BLaER1 treated with 17β-estradiol and CSF1 and Interleukin-3, amounts not matched to agents 10 nM and 100 nM (cell line): ENCODE measurements at regions not wholly inside any gene's neighbourhood (a gene's known extent, or its start where the extent isn't known, plus 50 kb on each side); places are given as distances from the start of the nearest gene placed in this dataset.

Experiments used
- H3K27ac ChIP-seq, 11 experiments: shearing (Covaris generic); formaldehyde crosslinking; 2 replicates each; pipeline ENCODE4 v1.8.1; 2022
- H3K27me3 ChIP-seq, 11 experiments: shearing (Covaris generic); formaldehyde crosslinking; 2 replicates each; pipeline ENCODE4 v1.8.1; 2022
- H3K36me3 ChIP-seq, 11 experiments: shearing (Covaris generic); formaldehyde crosslinking; 2 replicates each; pipeline ENCODE4 v1.8.1; 2022
- H3K4me1 ChIP-seq, 10 experiments: shearing (Covaris generic); formaldehyde crosslinking; 2 replicates each; pipeline ENCODE4 v1.8.1; 2022
- H3K4me2 ChIP-seq, 11 experiments: shearing (Covaris generic); formaldehyde crosslinking; 2 replicates each; pipeline ENCODE4 v1.8.1; 2022
- H3K4me3 ChIP-seq, 10 experiments: shearing (Covaris generic); formaldehyde crosslinking; 2 replicates each; pipeline ENCODE4 v1.8.1; 2022
- H3K9ac ChIP-seq, 11 experiments: shearing (Covaris generic); formaldehyde crosslinking; 2 replicates each; pipeline ENCODE4 v1.8.1; 2022
- H3K9me3 ChIP-seq, 11 experiments: shearing (Covaris generic); formaldehyde crosslinking; replicated peaks in 1 of 11; 2 replicates each; pipeline ENCODE4 v1.8.1; 2022
- H4K20me1 ChIP-seq, 11 experiments: shearing (Covaris generic); formaldehyde crosslinking; 2 replicates each; pipeline ENCODE4 v1.8.1; 2022
- Cebpa-rat ChIP-seq, 11 experiments: shearing (Covaris generic); IDR thresholded peaks; 2 replicates each; pipeline ENCODE4 v1.8.1; 2022

- no peak overlapping the region for H3K27ac ChIP-seq
- H3K9ac ChIP-seq, result no peak overlapping the region
- no peak for TF ChIP-seq Cebpa-rat (IDR thresholded peaks at IDR 0.05)
- peaks cover 6 to 29% (median 15%) of the 10 kb centered on the region in 11 experiments; a peak in 16 of 22 replicates for H3K9me3 ChIP-seq
- no peaks in the 10 kb centered on the region for H3K36me3 ChIP-seq
- H3K4me2 ChIP-seq, result no peak overlapping the region
- H4K20me1 ChIP-seq, result no peaks in the 10 kb centered on the region
- no peaks in the 10 kb centered on the region for H3K4me1 ChIP-seq
- H3K4me3 ChIP-seq, result no peak overlapping the region
- no peaks in the 10 kb centered on the region for H3K27me3 ChIP-seq
Measured at GRCh38 chr5:10064546-10065195, 185.0 kb downstream of the ATPSCKMT start.

GRCh38 chr5:10063997-10064396, 185.7 kb downstream of the ATPSCKMT start:
- H4K20me1 ChIP-seq, result no peaks in the 10 kb centered on the region
- no peak overlapping the region for H3K9ac ChIP-seq
- no peaks in the 10 kb centered on the region for H3K36me3 ChIP-seq
- no peak overlapping the region for H3K4me2 ChIP-seq
- no peak for TF ChIP-seq Cebpa-rat (IDR thresholded peaks at IDR 0.05)
- no peaks in the 10 kb centered on the region for H3K4me1 ChIP-seq
- H3K27me3 ChIP-seq, result no peaks in the 10 kb centered on the region
- no peak overlapping the region for H3K4me3 ChIP-seq
- H3K27ac ChIP-seq, result no peak overlapping the region
- peaks cover 6 to 29% (median 15%) of the 10 kb centered on the region in 11 experiments; a peak in 16 of 22 replicates for H3K9me3 ChIP-seq

GRCh38 chr5:10059980-10060379, 189.7 kb downstream of the ATPSCKMT start:
- no peaks in the 10 kb centered on the region for H4K20me1 ChIP-seq

GRCh38 chr5:10059556-10059955, 190.1 kb downstream of the ATPSCKMT start:
- no peak overlapping the region for H3K27ac ChIP-seq
- TF ChIP-seq Cebpa-rat (IDR thresholded peaks at IDR 0.05), result no peak
- no peaks in the 10 kb centered on the region for H3K27me3 ChIP-seq
- no peaks in the 10 kb centered on the region for H3K36me3 ChIP-seq
- no peak overlapping the region for H3K4me3 ChIP-seq
- H4K20me1 ChIP-seq, result no peaks in the 10 kb centered on the region
- H3K4me1 ChIP-seq, result peaks cover 0 to 6% (median 2%) of the 10 kb centered on the region in 10 experiments; a peak in 3 of 20 replicates
- H3K9ac ChIP-seq, result no peak overlapping the region
- H3K9me3 ChIP-seq, result peaks cover 0 to 7% (median 0%) of the 10 kb centered on the region in 11 experiments; a peak in 4 of 22 replicates
- H3K4me2 ChIP-seq, result no peak overlapping the region

More at GRCh38 chr5:10059980-10060379, 189.7 kb downstream of the ATPSCKMT start:
- Histone ChIP-seq H3K4me1 (peaks cover 0 to 6% (median 2%) of the 10 kb centered on the region in 10 experiments; a peak in 3 of 20 replicates), H3K4me3 (no peak overlapping the region), H3K4me2 (no peak overlapping the region), H3K9me3 (peaks cover 0 to 9% (median 2%) of the 10 kb centered on the region in 11 experiments; a peak in 10 of 22 replicates), H3K27me3 (no peaks in the 10 kb centered on the region), H3K36me3 (no peaks in the 10 kb centered on the region), H3K9ac (no peak overlapping the region), H3K27ac (no peak overlapping the region)
- TF ChIP-seq Cebpa-rat (IDR thresholded peaks at IDR 0.05), result no peak

GRCh38 chr5:10057356-10057755, 192.3 kb downstream of the ATPSCKMT start:
- Histone ChIP-seq H3K4me2 (no peak overlapping the region), H3K4me3 (no peak overlapping the region), H3K36me3 (no peaks in the 10 kb centered on the region; a peak in 1 of 22 replicates), H3K27ac (no peak overlapping the region), H4K20me1 (no peaks in the 10 kb centered on the region), H3K27me3 (no peaks in the 10 kb centered on the region), H3K4me1 (peaks cover 0 to 6% (median 2%) of the 10 kb centered on the region in 10 experiments; a peak in 3 of 20 replicates), H3K9ac (no peak overlapping the region), H3K9me3 (peaks cover 8 to 16% (median 10%) of the 10 kb centered on the region in 11 experiments)
- TF ChIP-seq Cebpa-rat (IDR thresholded peaks at IDR 0.05), result no peak

- H3K27me3 ChIP-seq, result no peaks in the 10 kb centered on the region
- H3K4me1 ChIP-seq, result peaks cover 0 to 6% (median 2%) of the 10 kb centered on the region in 10 experiments; a peak in 3 of 20 replicates
- TF ChIP-seq Cebpa-rat (IDR thresholded peaks at IDR 0.05), result no peak
- no peak overlapping the region for H3K9ac ChIP-seq
- no peak overlapping the region for H3K4me3 ChIP-seq
- H3K27ac ChIP-seq, result no peak overlapping the region
- H3K36me3 ChIP-seq, result no peaks in the 10 kb centered on the region; a peak in 2 of 22 replicates
- no peak overlapping the region for H3K4me2 ChIP-seq
- H4K20me1 ChIP-seq, result no peaks in the 10 kb centered on the region
- peaks cover 19 to 27% (median 20%) of the 10 kb centered on the region in 11 experiments for H3K9me3 ChIP-seq
Measured at GRCh38 chr5:10056228-10056760, 193.4 kb downstream of the ATPSCKMT start.

- Histone ChIP-seq H4K20me1 (no peaks in the 10 kb centered on the region), H3K27ac (no peak overlapping the region), H3K27me3 (no peaks in the 10 kb centered on the region), H3K36me3 (no peaks in the 10 kb centered on the region; a peak in 2 of 22 replicates), H3K4me3 (no peak overlapping the region), H3K4me1 (no peaks in the 10 kb centered on the region), H3K9me3 (peaks cover 30 to 53% (median 42%) of the 10 kb centered on the region in 11 experiments), H3K4me2 (no peak overlapping the region), H3K9ac (no peak overlapping the region)
- no peak for TF ChIP-seq Cebpa-rat (IDR thresholded peaks at IDR 0.05)
Measured at GRCh38 chr5:10049858-10050455, 199.7 kb downstream of the ATPSCKMT start.

GRCh38 chr5:10046676-10047075, 203.0 kb downstream of the ATPSCKMT start:
- H4K20me1 ChIP-seq, result no peaks in the 10 kb centered on the region
- H3K4me1 ChIP-seq, result no peaks in the 10 kb centered on the region
- no peaks in the 10 kb centered on the region for H3K36me3 ChIP-seq
- H3K9me3 ChIP-seq, result peaks cover 15 to 36% (median 25%) of the 10 kb centered on the region in 11 experiments
- no peak for TF ChIP-seq Cebpa-rat (IDR thresholded peaks at IDR 0.05)
- H3K4me2 ChIP-seq, result no peak overlapping the region
- no peaks in the 10 kb centered on the region for H3K27me3 ChIP-seq
- H3K4me3 ChIP-seq, result no peak overlapping the region
- H3K9ac ChIP-seq, result no peak overlapping the region
- no peak overlapping the region for H3K27ac ChIP-seq

- Histone ChIP-seq H3K4me3 (no peak overlapping the region), H3K4me2 (no peak overlapping the region), H3K9me3 (peaks cover 2 to 23% (median 14%) of the 10 kb centered on the region in 11 experiments; a peak in 20 of 22 replicates), H3K27ac (no peak overlapping the region), H3K9ac (no peak overlapping the region), H3K36me3 (no peaks in the 10 kb centered on the region), H4K20me1 (no peaks in the 10 kb centered on the region), H3K4me1 (no peaks in the 10 kb centered on the region), H3K27me3 (no peaks in the 10 kb centered on the region)
- TF ChIP-seq Cebpa-rat (IDR thresholded peaks at IDR 0.05), result no peak
Measured at GRCh38 chr5:10045376-10045775, 204.3 kb downstream of the ATPSCKMT start.
